Neuron (in vitro differentiated cells): ENCODE measurements at regions not wholly inside any gene's neighbourhood (a gene's known extent, or its start where the extent isn't known, plus 50 kb on each side); places are given as distances from the start of the nearest gene placed in this dataset.

Experiments used
- H2AFZ ChIP-seq: one replicate; pipeline ENCODE4 v1.6.1; 2013; ENCODE audit warnings: low read depth, mild to moderate bottlenecking, inconsistent platforms, low read length, moderate library complexity
- H3K27me3 ChIP-seq: one replicate; pipeline ENCODE4 v1.6.1; 2013; ENCODE audit warnings: low read length; ENCODE audit not compliant: insufficient read depth
- H3K36me3 ChIP-seq: one replicate; pipeline ENCODE4 v1.6.1; 2013; ENCODE audit warnings: low read length; ENCODE audit not compliant: insufficient read depth
- H3K4me1 ChIP-seq: one replicate; pipeline ENCODE4 v1.6.1; 2013; ENCODE audit warnings: low read length; ENCODE audit not compliant: insufficient read depth
- H3K4me3 ChIP-seq: 2 replicates; pipeline ENCODE4 v1.5.1; 2013; ENCODE audit warnings: mild to moderate bottlenecking, low read length, moderate library complexity
- H3K9me3 ChIP-seq: one replicate; pipeline ENCODE4 v1.6.1; 2013; ENCODE audit warnings: low read length

GRCh38 chr11:86161336-86161735 lies 83.2 kb upstream of the EED start:
- Histone ChIP-seq H3K36me3 (no peaks in the 10 kb centered on the region), H3K9me3 (no peaks in the 10 kb centered on the region), H2AFZ (no peak overlapping the region), H3K4me3 (no peak overlapping the region), H3K4me1 (no peaks in the 10 kb centered on the region), H3K27me3 (no peaks in the 10 kb centered on the region)

DNA sequence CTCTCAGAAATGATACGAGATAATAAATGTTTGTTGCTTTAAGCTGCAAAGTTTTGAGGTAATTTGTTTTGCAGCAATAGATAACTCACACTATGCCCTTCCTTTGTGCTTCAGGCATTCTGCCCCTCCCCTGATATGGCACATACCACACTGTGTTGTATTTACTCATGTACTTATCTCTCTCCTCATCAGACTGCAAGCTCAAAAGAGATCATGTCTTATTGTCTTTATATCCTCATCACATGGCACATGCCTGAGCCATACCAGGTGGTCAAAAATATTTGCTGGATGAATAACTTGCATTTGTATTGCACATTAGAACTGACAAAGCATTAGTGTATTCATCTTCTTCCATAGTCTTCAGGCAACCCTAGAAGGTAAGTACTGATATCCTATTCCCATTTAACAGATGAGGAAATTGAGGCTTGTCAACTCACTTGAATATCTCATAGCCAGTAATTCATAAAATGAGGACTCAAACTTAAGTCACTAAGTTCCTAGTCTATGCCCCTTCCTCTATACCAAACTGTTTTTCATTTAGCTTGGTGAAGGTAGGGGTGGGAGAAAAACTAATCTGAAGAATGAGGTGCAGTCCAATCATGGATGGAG lies 83.9 kb upstream of the EED start:
- Histone ChIP-seq H3K27me3 (no peaks in the 10 kb centered on the region), H3K4me1 (no peaks in the 10 kb centered on the region), H3K4me3 (no peak overlapping the region), H2AFZ (no peak overlapping the region), H3K9me3 (no peaks in the 10 kb centered on the region), H3K36me3 (no peaks in the 10 kb centered on the region)

GRCh38 chr11:86159581-86159891 lies 85.0 kb upstream of the EED start:
- no peak overlapping the region for H3K4me3 ChIP-seq

GRCh38 chr11:86158704-86159580 lies 85.6 kb upstream of the EED start:
- H3K36me3 ChIP-seq: no peaks in the 10 kb centered on the region
- no peak overlapping the region for H2AFZ ChIP-seq
- H3K4me1 ChIP-seq: no peaks in the 10 kb centered on the region
- H3K9me3 ChIP-seq: no peaks in the 10 kb centered on the region
- no peak overlapping the region for H3K4me3 ChIP-seq
- H3K27me3 ChIP-seq: no peaks in the 10 kb centered on the region

More at GRCh38 chr11:86159581-86159891, 85.0 kb upstream of the EED start:
- Histone ChIP-seq H3K4me1 (no peaks in the 10 kb centered on the region), H3K27me3 (no peaks in the 10 kb centered on the region), H2AFZ (no peak overlapping the region), H3K9me3 (no peaks in the 10 kb centered on the region), H3K36me3 (no peaks in the 10 kb centered on the region)

GRCh38 chr11:86157797-86158378 lies 86.7 kb upstream of the EED start:
- no peaks in the 10 kb centered on the region for H3K9me3 ChIP-seq
- H2AFZ ChIP-seq: no peak overlapping the region
- H3K4me3 ChIP-seq: no peak overlapping the region
- no peaks in the 10 kb centered on the region for H3K4me1 ChIP-seq
- no peaks in the 10 kb centered on the region for H3K27me3 ChIP-seq
- no peaks in the 10 kb centered on the region for H3K36me3 ChIP-seq

DNA sequence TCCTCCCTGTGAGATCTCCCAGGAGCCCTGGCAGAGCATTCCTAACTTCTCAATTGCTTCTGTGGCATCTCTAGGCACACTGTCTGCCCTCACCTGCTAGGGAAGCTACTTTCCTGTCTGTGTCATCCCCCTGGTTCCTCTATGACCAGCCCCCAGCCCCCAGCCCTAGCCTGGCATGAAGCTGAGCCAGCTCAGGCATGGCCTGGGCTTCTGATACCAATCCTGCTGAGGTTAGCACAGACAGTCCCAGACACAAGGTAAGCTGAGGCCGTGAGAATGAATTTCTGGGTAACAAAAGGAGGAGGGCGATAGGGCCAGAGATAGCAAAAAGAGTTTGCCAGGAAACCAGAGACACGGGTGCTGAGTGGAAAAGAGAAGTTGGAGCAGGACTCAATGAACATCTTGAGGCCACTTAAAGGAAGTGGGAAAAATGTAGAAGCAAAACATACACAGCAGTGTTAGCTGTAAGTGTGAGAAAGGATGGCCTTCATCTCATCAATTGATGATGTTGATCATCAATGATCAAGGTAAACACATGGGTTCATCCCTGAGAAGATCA lies 87.6 kb upstream of the PICALM start:
- Histone ChIP-seq H3K9me3 (no peaks in the 10 kb centered on the region), H3K4me1 (no peaks in the 10 kb centered on the region), H3K4me3 (no peak overlapping the region), H3K27me3 (no peaks in the 10 kb centered on the region), H2AFZ (no peak overlapping the region), H3K36me3 (no peaks in the 10 kb centered on the region)

DNA sequence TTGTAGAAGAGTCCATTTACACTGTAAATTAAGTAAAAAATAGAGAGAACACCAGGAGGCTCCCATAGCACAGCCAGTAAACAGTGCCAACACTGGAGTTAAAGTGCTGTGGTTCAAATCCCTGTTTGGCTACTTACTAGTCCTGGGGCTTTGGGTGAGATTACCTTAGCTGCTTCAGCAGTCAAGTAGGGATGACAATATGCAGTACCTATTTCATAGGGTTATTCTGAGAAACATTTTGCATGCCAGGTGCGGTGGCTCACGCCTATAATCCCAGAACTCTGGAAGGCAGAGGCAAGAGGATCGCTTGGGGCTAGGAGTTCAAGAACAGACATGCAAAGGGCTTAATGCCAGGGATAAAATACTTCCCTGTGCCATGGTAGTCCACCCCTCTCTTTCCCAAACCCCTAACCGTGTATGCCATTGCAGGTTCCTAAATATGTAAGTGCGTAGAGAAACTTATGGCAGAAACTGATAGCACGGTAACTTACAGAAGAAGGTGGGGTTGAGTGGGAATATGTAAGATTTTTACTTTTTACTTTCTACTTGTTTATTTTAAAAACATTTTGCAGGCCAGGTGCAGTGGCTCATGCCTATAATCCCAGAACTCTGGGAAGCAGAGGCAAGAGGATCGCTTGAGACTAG lies 86.4 kb upstream of the PICALM start:
- Histone ChIP-seq H3K4me1 (no peaks in the 10 kb centered on the region), H2AFZ (no peak overlapping the region), H3K36me3 (no peaks in the 10 kb centered on the region), H3K27me3 (no peaks in the 10 kb centered on the region), H3K4me3 (no peak overlapping the region), H3K9me3 (no peaks in the 10 kb centered on the region)

DNA sequence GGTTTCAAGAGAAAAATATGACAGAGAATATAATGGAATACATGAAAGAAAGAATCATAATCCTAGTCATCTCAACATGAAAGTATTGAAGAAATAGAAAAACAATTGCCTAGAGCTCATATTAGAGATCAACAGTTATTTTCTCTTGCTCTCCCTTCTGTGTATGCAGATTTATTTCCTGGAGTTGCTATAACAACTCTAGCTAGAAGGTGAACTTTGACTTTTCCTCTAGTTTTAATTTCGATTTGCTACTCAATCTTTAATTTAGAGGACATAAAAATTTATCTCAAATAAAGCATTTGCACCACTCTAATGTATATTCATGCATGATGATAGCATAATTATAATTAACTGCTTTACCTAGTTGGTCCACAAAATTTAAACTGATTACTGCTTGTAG lies 84.6 kb upstream of the PICALM start:
- H3K9me3 ChIP-seq: no peaks in the 10 kb centered on the region
- H3K36me3 ChIP-seq: no peaks in the 10 kb centered on the region
- no peak overlapping the region for H3K4me3 ChIP-seq
- H3K27me3 ChIP-seq: no peaks in the 10 kb centered on the region
- H2AFZ ChIP-seq: no peak overlapping the region
- H3K4me1 ChIP-seq: no peaks in the 10 kb centered on the region

GRCh38 chr11:86152901-86153300 lies 84.0 kb upstream of the PICALM start:
- Histone ChIP-seq H3K9me3 (no peaks in the 10 kb centered on the region), H3K4me1 (no peaks in the 10 kb centered on the region), H3K27me3 (no peaks in the 10 kb centered on the region), H2AFZ (no peak overlapping the region), H3K36me3 (no peaks in the 10 kb centered on the region), H3K4me3 (no peak overlapping the region)

GRCh38 chr11:86152006-86152862 lies 83.3 kb upstream of the PICALM start:
- no peak overlapping the region for H2AFZ ChIP-seq
- no peaks in the 10 kb centered on the region for H3K4me1 ChIP-seq
- H3K4me3 ChIP-seq: no peak overlapping the region
- no peaks in the 10 kb centered on the region for H3K27me3 ChIP-seq
- no peaks in the 10 kb centered on the region for H3K9me3 ChIP-seq
- H3K36me3 ChIP-seq: no peaks in the 10 kb centered on the region

GRCh38 chr11:86151174-86152005 lies 82.5 kb upstream of the PICALM start:
- Histone ChIP-seq H3K36me3 (no peaks in the 10 kb centered on the region), H2AFZ (no peak overlapping the region), H3K9me3 (no peaks in the 10 kb centered on the region), H3K27me3 (no peaks in the 10 kb centered on the region), H3K4me3 (no peak overlapping the region), H3K4me1 (no peaks in the 10 kb centered on the region)

- Histone ChIP-seq H3K36me3 (no peaks in the 10 kb centered on the region), H3K27me3 (no peaks in the 10 kb centered on the region), H3K4me3 (no peak overlapping the region), H3K9me3 (no peaks in the 10 kb centered on the region), H3K4me1 (no peaks in the 10 kb centered on the region), H2AFZ (no peak overlapping the region)
Measured at GRCh38 chr11:86150847-86151173, 81.9 kb upstream of the PICALM start.
